ENCODE measurements at regions not wholly inside any gene's neighbourhood (a gene's known extent, or its start where the extent isn't known, plus 50 kb on each side); places are given as distances from the start of the nearest gene placed in this dataset.

DNA sequence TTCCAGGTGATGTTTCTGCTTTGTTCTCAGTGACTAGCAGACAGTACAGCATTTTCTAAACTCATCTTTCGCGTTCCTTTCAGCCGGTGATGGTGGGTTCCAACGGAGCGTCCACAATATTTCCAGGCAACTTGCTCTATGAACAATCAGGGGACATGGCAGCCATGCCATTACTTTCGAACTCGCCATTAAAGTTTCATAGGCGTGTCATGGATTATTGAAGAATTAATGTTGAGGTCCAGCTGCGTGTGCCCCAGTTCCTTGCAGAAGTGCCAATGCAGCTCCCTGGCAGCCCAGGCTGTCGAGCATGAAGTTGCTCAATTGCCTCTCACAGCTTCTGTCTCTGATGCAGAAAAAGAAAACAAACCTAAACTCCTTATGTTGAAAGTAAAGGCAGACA lies 262.2 kb downstream of the IRX2 start:
- FAIRE-seq, result no peak
- H3K56ac ChIP-seq (replicated peaks; ENCODE audit: insufficient read length, low read depth, low read length), result no peak overlapping the region
- ChIA-PET POLR2A (ENCODE audit: partially characterized antibody) (no interaction called here), CTCF (ENCODE audit: partially characterized antibody) (no interaction called here)
- H3K14ac ChIP-seq (ENCODE audit: insufficient read length), result no peak overlapping the region
- H2BK15ac ChIP-seq (ENCODE audit: low read length), result no peak overlapping the region
- H2AFZ ChIP-seq (ENCODE audit: low read length), result no peak overlapping the region
- peaks cover 4 to 6% of the 10 kb centered on the region in 2 experiments; a peak in 2 of 4 replicates for H3K9me3 ChIP-seq (ENCODE audit: insufficient read depth in 2 of 2, low read depth in 1 of 2, low read length in 1 of 2)
- no peaks in the 10 kb centered on the region for H3K36me3 ChIP-seq (ENCODE audit: control insufficient read depth in 2 of 4, insufficient read depth in 4 of 4, low read length in 3 of 4)
- H3K23me2 ChIP-seq (ENCODE audit: low read depth, low read length), result no peaks in the 10 kb centered on the region
- H3K18ac ChIP-seq (ENCODE audit: extremely low read depth, low read length), result no peak overlapping the region
- no peak overlapping the region for H4K5ac ChIP-seq (ENCODE audit: insufficient read length, low read depth, low read length)
- 92% methylated on average over 10 of the region's 10 CpGs; no CpG with 5 or more reads in 1 of the 2 experiments for WGBS, 2 experiments (ENCODE audit: extremely low coverage in 1 of 2, insufficient coverage in 1 of 2, insufficient read length in 1 of 2, insufficient replicate concordance in 2 of 2, low coverage in 1 of 2, low lambda C conversion rate in 2 of 2, missing lambda C conversion rate in 1 of 2)
- H2BK12ac ChIP-seq (ENCODE audit: low read depth, low read length), result no peak overlapping the region
- H3K79me1 ChIP-seq (ENCODE audit: low read depth, low read length), result no peaks in the 10 kb centered on the region
- no peak overlapping the region for H2BK20ac ChIP-seq (ENCODE audit: low read length)
- H3K9ac ChIP-seq (replicated peaks in 1 of 4; ENCODE audit: extremely low read depth in 1 of 4, low read depth in 3 of 4, low read length in 3 of 4), result no peak overlapping the region
- H3K4me2 ChIP-seq (ENCODE audit: insufficient read depth in 1 of 2, low read depth in 2 of 2, low read length in 2 of 2), result no peak overlapping the region
- no peak overlapping the region for H2AK5ac ChIP-seq (ENCODE audit: low read depth, low read length)
- no peak overlapping the region for H2BK5ac ChIP-seq (ENCODE audit: low read depth, low read length)
- no peaks in the 10 kb centered on the region for H3K79me2 ChIP-seq (ENCODE audit: control insufficient read depth in 1 of 2, insufficient read depth in 2 of 2, low read length in 2 of 2)
- H4K91ac ChIP-seq (replicated peaks; ENCODE audit: insufficient read length, low read length), result no peak overlapping the region
- no peaks in the 10 kb centered on the region for H3K4me1 ChIP-seq (replicated peaks in 1 of 4; ENCODE audit: control insufficient read depth in 3 of 4, insufficient read depth in 4 of 4, low read length in 3 of 4)
- no peak overlapping the region for H3K27ac ChIP-seq (ENCODE audit: low read depth, low read length)
- no peak overlapping the region for H2BK120ac ChIP-seq (replicated peaks; ENCODE audit: low read depth, low read length)
- H3K4me3 ChIP-seq (ENCODE audit: extremely low read depth in 1 of 4, insufficient read depth in 2 of 4, low read depth in 3 of 4, low read length in 4 of 4), result no peak overlapping the region
- H3K4ac ChIP-seq (replicated peaks; ENCODE audit: insufficient read length, low read depth, low read length), result no peak overlapping the region
- H3K23ac ChIP-seq (ENCODE audit: insufficient read length), result no peak overlapping the region
- no peaks in the 10 kb centered on the region for H4K20me1 ChIP-seq (replicated peaks in 1 of 2; ENCODE audit: control insufficient read depth in 1 of 2, insufficient read depth in 2 of 2, low read length in 2 of 2)
- H4K8ac ChIP-seq (ENCODE audit: extremely low read depth, insufficient read depth, low read length), result no peak overlapping the region
- DNase-seq (ENCODE audit: low read depth in 1 of 2, low spot score in 2 of 2), result no peak
- H3K27me3 ChIP-seq (replicated peaks in 1 of 4; ENCODE audit: control insufficient read depth in 3 of 4, extremely low read depth in 1 of 4, insufficient read depth in 3 of 4, low read length in 3 of 4), result no peaks in the 10 kb centered on the region
- TF ChIP-seq, protein P1, sequence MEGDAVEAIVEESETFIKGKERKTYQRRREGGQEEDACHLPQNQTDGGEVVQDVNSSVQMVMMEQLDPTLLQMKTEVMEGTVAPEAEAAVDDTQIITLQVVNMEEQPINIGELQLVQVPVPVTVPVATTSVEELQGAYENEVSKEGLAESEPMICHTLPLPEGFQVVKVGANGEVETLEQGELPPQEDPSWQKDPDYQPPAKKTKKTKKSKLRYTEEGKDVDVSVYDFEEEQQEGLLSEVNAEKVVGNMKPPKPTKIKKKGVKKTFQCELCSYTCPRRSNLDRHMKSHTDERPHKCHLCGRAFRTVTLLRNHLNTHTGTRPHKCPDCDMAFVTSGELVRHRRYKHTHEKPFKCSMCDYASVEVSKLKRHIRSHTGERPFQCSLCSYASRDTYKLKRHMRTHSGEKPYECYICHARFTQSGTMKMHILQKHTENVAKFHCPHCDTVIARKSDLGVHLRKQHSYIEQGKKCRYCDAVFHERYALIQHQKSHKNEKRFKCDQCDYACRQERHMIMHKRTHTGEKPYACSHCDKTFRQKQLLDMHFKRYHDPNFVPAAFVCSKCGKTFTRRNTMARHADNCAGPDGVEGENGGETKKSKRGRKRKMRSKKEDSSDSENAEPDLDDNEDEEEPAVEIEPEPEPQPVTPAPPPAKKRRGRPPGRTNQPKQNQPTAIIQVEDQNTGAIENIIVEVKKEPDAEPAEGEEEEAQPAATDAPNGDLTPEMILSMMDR (IDR thresholded peaks at IDR 0.05; ENCODE audit: control extremely low read depth in 1 of 3, insufficient read depth in 1 of 3, low read depth in 1 of 3, low read length in 3 of 3), result no peak
- TF ChIP-seq BCL11A (IDR thresholded peaks at IDR 0.05; ENCODE audit: low read depth in 2 of 2, low read length in 2 of 2), result no peak
- TF ChIP-seq MAX (IDR thresholded peaks at IDR 0.05), result no peak
- TF ChIP-seq TBP (IDR thresholded peaks at IDR 0.05; ENCODE audit: low read depth, low read length), result no peak
- no peak for TF ChIP-seq SAP30 (IDR thresholded peaks at IDR 0.05; ENCODE audit: insufficient read depth, insufficient replicate concordance, low read length)
- no peak for TF ChIP-seq PHF8 (conservative IDR thresholded peaks at IDR 0.05; ENCODE audit: low read depth, low read length)
- TF ChIP-seq SIN3A (conservative IDR thresholded peaks at IDR 0.05 in 1 of 2, IDR thresholded peaks at IDR 0.05 in 1 of 2; ENCODE audit: low read depth in 1 of 2, low read length in 2 of 2), result no peak
- TF ChIP-seq NRF1 (IDR thresholded peaks at IDR 0.05; ENCODE audit: low read depth, low read length), result no peak
- no peak for TF ChIP-seq CTBP2 (IDR thresholded peaks at IDR 0.05; ENCODE audit: borderline replicate concordance, insufficient read depth, insufficient read length, low read length)
- TF ChIP-seq RBBP5 (IDR thresholded peaks at IDR 0.05; ENCODE audit: borderline replicate concordance, low read depth, low read length), result no peak
- no peak for TF ChIP-seq GABPA (IDR thresholded peaks at IDR 0.05; ENCODE audit: borderline replicate concordance, insufficient read depth, low read length)

All from H1 (cell line).